Lower leg skin (tissue), 3 donors: ENCODE measurements at regions not wholly inside any gene's neighbourhood (a gene's known extent, or its start where the extent isn't known, plus 50 kb on each side); places are given as distances from the start of the nearest gene placed in this dataset.

Source experiments
- POLR2A ChIP-seq, 2 donors: fragments of 450-650 bp; IDR thresholded peaks; one replicate each; pipeline ENCODE4 v1.6.1; 2016 to 2017; ENCODE audit warnings: antibody characterized with exemption in 2 of 2, mild to moderate bottlenecking in 1 of 2, moderate library complexity in 1 of 2
- TF ChIP-seq, protein P1 (sequence below), 3 donors: fragments of 450-650 bp; IDR thresholded peaks; one replicate each; pipeline ENCODE4 v1.5.1; 2016; ENCODE audit warnings: antibody characterized with exemption in 3 of 3, mild to moderate bottlenecking in 3 of 3, moderate library complexity in 2 of 3

DNA sequence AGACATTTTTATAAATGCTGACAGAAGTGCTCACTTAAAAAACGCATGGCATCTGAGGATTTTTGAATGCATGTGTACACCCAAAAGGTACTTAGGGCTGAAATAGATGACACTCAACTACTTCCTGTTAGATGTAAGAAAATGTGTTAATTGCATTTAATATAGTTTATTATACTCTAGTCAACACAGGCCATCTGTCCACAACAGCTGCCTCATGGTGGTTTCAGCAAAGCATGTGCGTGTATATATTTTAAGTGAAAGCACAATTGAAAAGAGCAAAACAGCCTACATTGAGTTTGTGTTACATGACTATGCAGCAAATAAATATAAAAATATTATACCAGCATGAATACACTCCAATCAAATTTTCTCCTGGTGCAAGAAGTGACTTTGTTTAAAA lies 1233.0 kb upstream of the EYS start:
- TF ChIP-seq, protein P1, sequence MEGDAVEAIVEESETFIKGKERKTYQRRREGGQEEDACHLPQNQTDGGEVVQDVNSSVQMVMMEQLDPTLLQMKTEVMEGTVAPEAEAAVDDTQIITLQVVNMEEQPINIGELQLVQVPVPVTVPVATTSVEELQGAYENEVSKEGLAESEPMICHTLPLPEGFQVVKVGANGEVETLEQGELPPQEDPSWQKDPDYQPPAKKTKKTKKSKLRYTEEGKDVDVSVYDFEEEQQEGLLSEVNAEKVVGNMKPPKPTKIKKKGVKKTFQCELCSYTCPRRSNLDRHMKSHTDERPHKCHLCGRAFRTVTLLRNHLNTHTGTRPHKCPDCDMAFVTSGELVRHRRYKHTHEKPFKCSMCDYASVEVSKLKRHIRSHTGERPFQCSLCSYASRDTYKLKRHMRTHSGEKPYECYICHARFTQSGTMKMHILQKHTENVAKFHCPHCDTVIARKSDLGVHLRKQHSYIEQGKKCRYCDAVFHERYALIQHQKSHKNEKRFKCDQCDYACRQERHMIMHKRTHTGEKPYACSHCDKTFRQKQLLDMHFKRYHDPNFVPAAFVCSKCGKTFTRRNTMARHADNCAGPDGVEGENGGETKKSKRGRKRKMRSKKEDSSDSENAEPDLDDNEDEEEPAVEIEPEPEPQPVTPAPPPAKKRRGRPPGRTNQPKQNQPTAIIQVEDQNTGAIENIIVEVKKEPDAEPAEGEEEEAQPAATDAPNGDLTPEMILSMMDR (IDR thresholded peaks at IDR 0.05): no peak
- TF ChIP-seq POLR2A (IDR thresholded peaks at IDR 0.05): no peak
